K562 (cell line): ENCODE measurements at regions not wholly inside any gene's neighbourhood (a gene's known extent, or its start where the extent isn't known, plus 50 kb on each side); places are given as distances from the start of the nearest gene placed in this dataset.

ENCODE experiments used
- ATAC-seq: fragments of 200-7000 bp; cut with Tn5 transposase; 3 replicates; pipeline ENCODE4 v1.9.1; 2020; ENCODE audit warnings: moderate library complexity
- BruUV-seq: library from RNA; stranded (reverse); fragments of 400-500 nt; replicated peaks from 2 replicates; lab custom pipeline; 2021; lab: Mats Ljungman, UMichigan
- CTCF ChIA-PET: fragments of 300-600 bp; formaldehyde crosslinking; extraction: SDS; loops from one replicate; lab custom pipeline; 2021; ENCODE audit warnings: low intra/inter-chr PET ratio; lab: Yijun Ruan, JAX
- POLR2A ChIA-PET: fragments of 300-600, 350-650 bp; sonication (Branson Sonifier 250); formaldehyde crosslinking; extraction: SDS; loops from one replicate; lab custom pipeline; 2021; ENCODE audit warnings: antibody characterized with exemption, inconsistent platforms; lab: Yijun Ruan, JAX
- DNase-seq, 4 experiments: peaks; one replicate each; pipeline versions ENCODE4 v3.0.0 to v3.0.0-alpha.2; 2011 to 2018; ENCODE audit warnings: low spot score in 3 of 4, mixed read lengths in 3 of 4; ENCODE audit errors: extremely low read depth in 1 of 4
- FAIRE-seq: peaks from 2 replicates; lab custom pipeline; 2011; peaks lifted over from hg19 to GRCh38; lab: Jason Lieb, UNC
- H2AFZ ChIP-seq: 2 replicates; pipeline ENCODE4 v1.6.0; 2011; ENCODE audit warnings: low read depth, low read length, control low read depth, inconsistent platforms
- H3K27ac ChIP-seq: fragments of 200-600 bp; 3 replicates; pipeline ENCODE4 v1.8.0; 2011; ENCODE audit warnings: low read depth, mild to moderate bottlenecking, control low read depth, inconsistent platforms, low read length, moderate library complexity, mixed read lengths; ENCODE audit errors: extremely low read depth
- H3K27me3 ChIP-seq, 2 experiments: fragments of 300-600 bp in 1 of 2; 2 replicates in 1 of 2; 3 replicates in 1 of 2; pipeline versions ENCODE4 v1.6.0 to v1.8.0; 2011; ENCODE audit warnings: inconsistent platforms in 2 of 2, low read length in 2 of 2, mild to moderate bottlenecking in 1 of 2, mixed read lengths in 1 of 2, moderate library complexity in 1 of 2; ENCODE audit not compliant: control insufficient read depth in 2 of 2, insufficient read depth in 2 of 2
- H3K36me3 ChIP-seq: fragments of 300-600 bp; 3 replicates; pipeline ENCODE4 v1.8.0; 2011; ENCODE audit warnings: mild to moderate bottlenecking, low read length, inconsistent platforms; ENCODE audit not compliant: control insufficient read depth, insufficient read depth
- H3K4me1 ChIP-seq, 2 experiments: fragments of 200-600 bp in 1 of 2; replicated peaks in 1 of 2; 2 replicates in 1 of 2; 3 replicates in 1 of 2; pipeline versions ENCODE4 v1.5.1 to v1.8.0; 2011; ENCODE audit warnings: inconsistent platforms in 2 of 2, low read length in 2 of 2, mild to moderate bottlenecking in 1 of 2, mixed read lengths in 1 of 2, moderate library complexity in 1 of 2; ENCODE audit not compliant: control insufficient read depth in 2 of 2, insufficient read depth in 2 of 2
- H3K4me2 ChIP-seq: 2 replicates; pipeline ENCODE4 v1.6.1; 2011; ENCODE audit warnings: low read length, control low read depth, inconsistent platforms, mixed read lengths; ENCODE audit not compliant: insufficient read depth
- H3K4me3 ChIP-seq: fragments of 200-600 bp; sonication (generic), shearing (Covaris generic); 2 replicates; pipeline ENCODE4 v1.5.1; 2016; ENCODE audit warnings: control low read depth, inconsistent platforms
- H3K79me2 ChIP-seq: fragments of 200-600 bp; 3 replicates; pipeline ENCODE4 v1.8.0; 2011; ENCODE audit warnings: low read length, inconsistent platforms; ENCODE audit not compliant: control insufficient read depth, insufficient read depth
- H3K9ac ChIP-seq, 2 experiments: 2 replicates each; pipeline versions ENCODE4 v1.6.0 to v1.6.1; 2011; ENCODE audit warnings: low read depth in 2 of 2, low read length in 2 of 2, control low read depth in 1 of 2, inconsistent platforms in 1 of 2, mild to moderate bottlenecking in 1 of 2, mixed read lengths in 1 of 2; ENCODE audit not compliant: insufficient read depth in 1 of 2
- H3K9me1 ChIP-seq: one replicate; pipeline ENCODE4 v1.6.0; 2011; ENCODE audit warnings: inconsistent platforms, mild to moderate bottlenecking, low read length, moderate library complexity; ENCODE audit not compliant: control insufficient read depth, insufficient read depth
- H3K9me3 ChIP-seq: replicated peaks from 2 replicates; pipeline ENCODE4 v1.5.1; 2011; ENCODE audit warnings: low read depth, low read length, inconsistent platforms; ENCODE audit not compliant: control insufficient read depth, insufficient read depth
- H4K20me1 ChIP-seq: replicated peaks from 2 replicates; pipeline ENCODE4 v1.6.1; 2011; ENCODE audit warnings: low read length, inconsistent platforms, mixed read lengths; ENCODE audit not compliant: control insufficient read depth, insufficient read depth
- CREB3 ChIP-seq: fragments of 450-650 bp; conservative IDR thresholded peaks from 2 replicates; pipeline ENCODE4 v1.6.1; 2016; ENCODE audit warnings: missing genetic modification characterization, low read depth, mild to moderate bottlenecking, missing compliant biosample characterization, moderate library complexity
- NFYB ChIP-seq: IDR thresholded peaks from 2 replicates; pipeline ENCODE4 v1.6.1; 2011; ENCODE audit warnings: mild to moderate bottlenecking, moderate library complexity; ENCODE audit not compliant: insufficient read length; ENCODE audit errors: extremely low read depth
- NR2F6 ChIP-seq: fragments of 450-650 bp; formaldehyde crosslinking; IDR thresholded peaks from 2 replicates; pipeline ENCODE4 v1.4.0; 2020; ENCODE audit warnings: mild to moderate bottlenecking
- PML ChIP-seq: IDR thresholded peaks from 2 replicates; pipeline ENCODE4 v1.6.1; 2012; ENCODE audit warnings: low read length, inconsistent platforms
- POLR3G ChIP-seq: IDR thresholded peaks from 2 replicates; pipeline ENCODE4 v1.6.1; 2011; ENCODE audit not compliant: insufficient read length, insufficient replicate concordance; ENCODE audit errors: extremely low read depth
- ZNF695 ChIP-seq: fragments of 450-650 bp; formaldehyde crosslinking; IDR thresholded peaks from 2 replicates; pipeline ENCODE4 v1.4.0; 2020; ENCODE audit warnings: mild to moderate bottlenecking, moderate library complexity
- WGBS: fragments of 100-300 bp; shearing (Covaris generic); methylation state at CpG from one replicate; pipeline ENCODE4 v1.1.6; 2016; ENCODE audit warnings: low coverage, mixed read lengths; ENCODE audit not compliant: insufficient coverage; ENCODE audit errors: missing lambda C conversion rate; 5-methylcytosine and 5-hydroxymethylcytosine counted together
- in situ Hi-C: fragments of 300-500 bp; cut with MboI; formaldehyde crosslinking; loops from 4 replicates; pipeline ENCODE4 v1.15.0; 2018; ENCODE audit warnings: inconsistent platforms, mixed read lengths
- intact Hi-C: fragments of 100-400 bp; cut with micrococcal nuclease; formaldehyde crosslinking; loops from 2 replicates; pipeline ENCODE4 v1.14.2; 2022

- TF ChIP-seq CREB3 (tag), result no peak
These were observed 127.8 kb upstream of the EEF1E1 start (continued) for GRCh38 chr6:8229915-8230756.

GRCh38 chr6:8225113-8225512 lies 122.8 kb upstream of the EEF1E1 start:
- H3K4me3 ChIP-seq, result no peak overlapping the region
- ChIA-PET CTCF (no interaction called here), POLR2A (interaction anchor here (0.6 to 1.0 kb wide), 2 partner anchors 11 to 91 kb away, joined by 3 read pairs; no protein-coding TSS in a partner anchor)
- ATAC-seq (no peak; the same call in 2 of the 3 replicates), FAIRE-seq (no peak), DNase-seq (no peak)
- H4K20me1 ChIP-seq, result no peaks in the 10 kb centered on the region
- peaks cover 9 to 10% of the 10 kb centered on the region in 2 experiments; a peak in 4 of 5 replicates for H3K27me3 ChIP-seq
- H3K9me3 ChIP-seq, result no peaks in the 10 kb centered on the region
- H3K79me2 ChIP-seq, result no peaks in the 10 kb centered on the region
- H2AFZ ChIP-seq, result no peak overlapping the region
- no peaks in the 10 kb centered on the region for H3K36me3 ChIP-seq
- in situ Hi-C loops (no loop called here), intact Hi-C loops (no loop called here)
- H3K9ac ChIP-seq, result no peak overlapping the region
- H3K27ac ChIP-seq, result no peak overlapping the region
- no peaks in the 10 kb centered on the region for H3K4me1 ChIP-seq
- H3K4me2 ChIP-seq, result no peak overlapping the region
- 0% methylated on average over 5 of the region's 5 CpGs for WGBS
- H3K9me1 ChIP-seq, result no peaks in the 10 kb centered on the region
- BruUV-seq, result no TSS peak
- no peak for TF ChIP-seq POLR3G
- TF ChIP-seq NFYB, result no peak
- TF ChIP-seq ZNF695, result no peak
- TF ChIP-seq NR2F6 (CRISPR knock-in tag), result no peak
- no peak for TF ChIP-seq PML
